Glomerular visceral epithelial cell (primary cell): ENCODE measurements at regions not wholly inside any gene's neighbourhood (a gene's known extent, or its start where the extent isn't known, plus 50 kb on each side); places are given as distances from the start of the nearest gene placed in this dataset.

Experiments used
- DNase-seq: peaks from one replicate; pipeline ENCODE4 v3.0.0-alpha.2; 2016; ENCODE audit errors: extremely low spot score

GRCh38 chr16:31701734-31702133, 171.9 kb upstream of the ZNF267 start:
- no peak for DNase-seq

- no peak for DNase-seq
These were observed 170.8 kb upstream of the ZNF267 start for GRCh38 chr16:31702796-31703195.

GRCh38 chr16:31703526-31704128, 170.0 kb upstream of the ZNF267 start:
- no peak for DNase-seq

GRCh38 chr16:31704138-31704537, 169.5 kb upstream of the ZNF267 start:
- DNase-seq, result no peak

GRCh38 chr16:31705371-31705770, 168.2 kb upstream of the ZNF267 start:
- DNase-seq, result no peak

- no peak for DNase-seq
These were observed 167.3 kb upstream of the ZNF267 start for GRCh38 chr16:31706318-31706717.

GRCh38 chr16:31706925-31707324, 166.7 kb upstream of the ZNF267 start:
- DNase-seq, result no peak

GRCh38 chr16:31707743-31708335, 165.8 kb upstream of the ZNF267 start:
- no peak for DNase-seq

- DNase-seq, result no peak
These were observed 165.3 kb upstream of the ZNF267 start for GRCh38 chr16:31708348-31708747.

GRCh38 chr16:31709181-31709580, 164.4 kb upstream of the ZNF267 start:
- DNase-seq, result no peak

GRCh38 chr16:31710134-31710533, 163.5 kb upstream of the ZNF267 start:
- no peak for DNase-seq

GRCh38 chr16:31710880-31711279, 162.7 kb upstream of the ZNF267 start:
- no peak for DNase-seq

GRCh38 chr16:31711344-31711845, 162.2 kb upstream of the ZNF267 start:
- no peak for DNase-seq

GRCh38 chr16:31712064-31712540, 161.5 kb upstream of the ZNF267 start:
- DNase-seq, result no peak

- peak; percentile 91 for DNase-seq
These were observed 160.3 kb upstream of the ZNF267 start for GRCh38 chr16:31713071-31713944.

GRCh38 chr16:31713945-31714902, 159.4 kb upstream of the ZNF267 start:
- DNase-seq, result no peak

GRCh38 chr16:31714903-31715504, 158.6 kb upstream of the ZNF267 start:
- no peak for DNase-seq

GRCh38 chr16:31715915-31716314, 157.7 kb upstream of the ZNF267 start:
- no peak for DNase-seq

GRCh38 chr16:31718998-31719397, 154.6 kb upstream of the ZNF267 start:
- no peak for DNase-seq

GRCh38 chr16:31727553-31727952, 146.1 kb upstream of the ZNF267 start:
- no peak for DNase-seq

- no peak for DNase-seq
These were observed 139.3 kb upstream of the ZNF267 start for GRCh38 chr16:31734265-31734664.
